GM12891 (cell line): ENCODE measurements at regions not wholly inside any gene's neighbourhood (a gene's known extent, or its start where the extent isn't known, plus 50 kb on each side); places are given as distances from the start of the nearest gene placed in this dataset.

Experiments
- DNase-seq: peaks from one replicate; pipeline ENCODE4 v3.0.0; 2011; ENCODE audit warnings: low spot score; ENCODE audit not compliant: insufficient read length
- FAIRE-seq: peaks from 2 replicates; lab custom pipeline; 2011; peaks lifted over from hg19 to GRCh38; lab: Jason Lieb, UNC
- PAX5 ChIP-seq: IDR thresholded peaks from 2 replicates; pipeline ENCODE4 v1.6.1; 2011; ENCODE audit warnings: low read length, moderate library complexity, mild to moderate bottlenecking; ENCODE audit not compliant: insufficient read depth, severe bottlenecking
- POLR2A ChIP-seq: IDR thresholded peaks from 2 replicates; pipeline ENCODE4 v1.6.1; 2011; ENCODE audit warnings: low read depth, low read length, control low read depth
- POLR2AphosphoS5 ChIP-seq: IDR thresholded peaks from 2 replicates; pipeline ENCODE4 v1.6.1; 2011; ENCODE audit warnings: low read depth, low read length, control low read depth
- POU2F2 ChIP-seq: IDR thresholded peaks from 2 replicates; pipeline ENCODE4 v1.6.1; 2011; ENCODE audit warnings: low read depth, mild to moderate bottlenecking, control low read depth, low read length, moderate library complexity
- SPI1 ChIP-seq: IDR thresholded peaks from 2 replicates; pipeline ENCODE4 v1.6.1; 2011; ENCODE audit warnings: low read depth, low read length, control low read depth
- TAF1 ChIP-seq: IDR thresholded peaks from 2 replicates; pipeline ENCODE4 v1.6.1; 2011; ENCODE audit warnings: low read depth, low read length, control low read depth

- FAIRE-seq (no peak), DNase-seq (no peak)
- TF ChIP-seq POU2F2 (no peak), TAF1 (no peak), PAX5 (no peak), POLR2A (no peak), POLR2AphosphoS5 (no peak), SPI1 (no peak)
Measured at GRCh38 chr11:11220786-11221185, 132.3 kb downstream of the CSNK2A3 start.

- DNase-seq (no peak), FAIRE-seq (no peak)
- TF ChIP-seq POLR2A (no peak), SPI1 (no peak), POLR2AphosphoS5 (no peak), POU2F2 (no peak), TAF1 (no peak), PAX5 (no peak)
Measured at GRCh38 chr11:11218629-11218986, 134.4 kb downstream of the CSNK2A3 start.

GRCh38 chr11:11217929-11218628, 135.0 kb downstream of the CSNK2A3 start:
- no peak for DNase-seq
- FAIRE-seq = no peak
- TF ChIP-seq PAX5 = no peak
- TF ChIP-seq POLR2AphosphoS5 = no peak
- TF ChIP-seq POU2F2 = no peak
- TF ChIP-seq TAF1 = no peak
- no peak for TF ChIP-seq SPI1
- TF ChIP-seq POLR2A = no peak

- no peak for FAIRE-seq
- no peak for DNase-seq
- TF ChIP-seq POLR2A = no peak
- no peak for TF ChIP-seq PAX5
- TF ChIP-seq SPI1 = no peak
- TF ChIP-seq TAF1 = no peak
- TF ChIP-seq POLR2AphosphoS5 = no peak
- no peak for TF ChIP-seq POU2F2
Measured at GRCh38 chr11:11217289-11217928, 135.6 kb downstream of the CSNK2A3 start.

- TF ChIP-seq POLR2A = no peak
- no peak for TF ChIP-seq SPI1
- no peak for TF ChIP-seq TAF1
- no peak for TF ChIP-seq PAX5
- no peak for TF ChIP-seq POLR2AphosphoS5
- TF ChIP-seq POU2F2 = no peak
- DNase-seq = no peak
- no peak for FAIRE-seq
Measured at GRCh38 chr11:11215944-11216343, 137.1 kb downstream of the CSNK2A3 start.

- no peak for FAIRE-seq
- no peak for TF ChIP-seq PAX5
- no peak for DNase-seq
Measured at GRCh38 chr11:11215058-11215815, 137.8 kb downstream of the CSNK2A3 start.

GRCh38 chr11:11213117-11213516, 139.9 kb downstream of the CSNK2A3 start:
- DNase-seq (no peak), FAIRE-seq (no peak)
- TF ChIP-seq PAX5 (no peak), POU2F2 (no peak), TAF1 (no peak)

- DNase-seq = no peak
- no peak for TF ChIP-seq POU2F2
- TF ChIP-seq POLR2A = no peak
- TF ChIP-seq POLR2AphosphoS5 = no peak
- TF ChIP-seq TAF1 = no peak
- no peak for TF ChIP-seq SPI1
- TF ChIP-seq PAX5 = no peak
- no peak for FAIRE-seq
Measured at GRCh38 chr11:11211888-11212287, 141.2 kb downstream of the CSNK2A3 start.

GRCh38 chr11:11211186-11211585, 141.9 kb downstream of the CSNK2A3 start:
- no peak for DNase-seq
- TF ChIP-seq POLR2A (no peak), TAF1 (no peak), SPI1 (no peak), POU2F2 (no peak)
- no peak for FAIRE-seq

- FAIRE-seq = no peak
- TF ChIP-seq POLR2A = no peak
- TF ChIP-seq POU2F2 = no peak
- TF ChIP-seq PAX5 = no peak
- TF ChIP-seq TAF1 = no peak
- DNase-seq = no peak
Measured at GRCh38 chr11:11210446-11210845, 142.6 kb downstream of the CSNK2A3 start.
